GM23338 (cell line): ENCODE measurements at regions not wholly inside any gene's neighbourhood (a gene's known extent, or its start where the extent isn't known, plus 50 kb on each side); places are given as distances from the start of the nearest gene placed in this dataset.

Source experiments
- ATAC-seq: fragments of 200-7000 bp; cut with Tn5 transposase; 3 replicates; pipeline ENCODE4 v1.9.1; 2020
- DNase-seq: peaks from one replicate; pipeline ENCODE4 v3.0.0-alpha.2; 2015; ENCODE audit warnings: low spot score
- H2AFZ ChIP-seq: fragments of 200-600 bp; sonication (generic); 2 replicates; pipeline ENCODE4 v1.8.0; 2016; ENCODE audit warnings: antibody characterized with exemption, mild to moderate bottlenecking, moderate library complexity
- H3F3A ChIP-seq: fragments of 200-600 bp; sonication (generic); replicated peaks from 2 replicates; pipeline ENCODE4 v1.8.0; 2017; ENCODE audit warnings: antibody characterized with exemption, mixed run types, low read depth
- H3K27ac ChIP-seq: fragments of 200-600 bp; sonication (generic); 2 replicates; pipeline ENCODE4 v1.6.1; 2016; ENCODE audit warnings: low read depth
- H3K27me3 ChIP-seq: fragments of 200-600 bp; sonication (generic); 2 replicates; pipeline ENCODE4 v1.8.0; 2016; ENCODE audit warnings: mild to moderate bottlenecking, mixed run types, moderate library complexity; ENCODE audit not compliant: insufficient read depth
- H3K36me3 ChIP-seq: fragments of 200-600 bp; sonication (generic); 2 replicates; pipeline ENCODE4 v1.8.0; 2016; ENCODE audit warnings: mild to moderate bottlenecking; ENCODE audit not compliant: insufficient read depth
- H3K4me1 ChIP-seq: fragments of 200-600 bp; sonication (generic); 2 replicates; pipeline ENCODE4 v1.8.0; 2016; ENCODE audit warnings: mild to moderate bottlenecking, moderate library complexity; ENCODE audit not compliant: insufficient read depth
- H3K4me2 ChIP-seq: fragments of 200-600 bp; sonication (generic); 2 replicates; pipeline ENCODE4 v1.7.1; 2017; ENCODE audit warnings: mixed run types
- H3K4me3 ChIP-seq: fragments of 200-600 bp; sonication (generic); 2 replicates; pipeline ENCODE4 v1.6.1; 2016; ENCODE audit warnings: mixed run types
- H3K79me2 ChIP-seq: fragments of 200-600 bp; sonication (generic); replicated peaks from 2 replicates; pipeline ENCODE4 v1.8.0; 2017; ENCODE audit warnings: mild to moderate bottlenecking; ENCODE audit not compliant: insufficient read depth
- H3K9me2 ChIP-seq: fragments of 200-600 bp; sonication (generic); 2 replicates; pipeline ENCODE4 v1.8.0; 2017; ENCODE audit not compliant: insufficient read depth
- H4K20me1 ChIP-seq: fragments of 200-600 bp; sonication (generic); replicated peaks from 2 replicates; pipeline ENCODE4 v1.8.0; 2017; ENCODE audit warnings: mild to moderate bottlenecking; ENCODE audit not compliant: insufficient read depth
- H3K27ac Mint-ChIP-seq: 2 replicates; pipeline ENCODE4 v1.8.0; 2020; ENCODE audit warnings: inconsistent platforms, mild to moderate bottlenecking, moderate library complexity, mixed read lengths
- H3K27me3 Mint-ChIP-seq: 3 replicates; pipeline ENCODE4 v1.8.0; 2022; ENCODE audit warnings: low read depth, mild to moderate bottlenecking, moderate library complexity, mixed read lengths, inconsistent platforms; ENCODE audit not compliant: insufficient read depth, poor library complexity
- H3K36me3 Mint-ChIP-seq: 3 replicates; pipeline ENCODE4 v1.8.0; 2021; ENCODE audit warnings: low read depth, mild to moderate bottlenecking, inconsistent platforms, moderate library complexity, mixed read lengths
- H3K4me1 Mint-ChIP-seq: 3 replicates; pipeline ENCODE4 v1.8.0; 2020; ENCODE audit warnings: mild to moderate bottlenecking, inconsistent platforms, mixed read lengths
- H3K4me3 Mint-ChIP-seq: 3 replicates; pipeline ENCODE4 v1.8.0; 2021; ENCODE audit warnings: moderate library complexity, mild to moderate bottlenecking, inconsistent platforms, mixed read lengths
- H3K9me3 Mint-ChIP-seq: 3 replicates; pipeline ENCODE4 v1.8.0; 2020; ENCODE audit warnings: moderate library complexity, mild to moderate bottlenecking, inconsistent platforms, mixed read lengths
- CREB1 ChIP-seq: fragments of 250-450 bp; sonication (Bioruptor Pico); IDR thresholded peaks from 2 replicates; pipeline ENCODE4 v1.5.0; 2020; ENCODE audit warnings: low read depth, mild to moderate bottlenecking, moderate library complexity
- EZH2 ChIP-seq: fragments of 200-600 bp; sonication (generic); IDR thresholded peaks from one replicate; pipeline ENCODE4 v1.8.0; 2017; ENCODE audit warnings: antibody characterized with exemption, mild to moderate bottlenecking, low read depth; ENCODE audit not compliant: unreplicated experiment
- EZH2phosphoT487 ChIP-seq: fragments of 200-600 bp; sonication (generic); IDR thresholded peaks from one replicate; pipeline ENCODE4 v1.8.1; 2018; ENCODE audit warnings: antibody characterized with exemption; ENCODE audit not compliant: unreplicated experiment
- JUNB ChIP-seq: IDR thresholded peaks from one replicate; pipeline ENCODE4 v1.6.1; 2016; ENCODE audit warnings: antibody characterized with exemption; ENCODE audit not compliant: unreplicated experiment
- NANOG ChIP-seq: IDR thresholded peaks from 2 replicates; pipeline ENCODE4 v1.6.1; 2016; ENCODE audit warnings: antibody characterized with exemption, borderline replicate concordance
- POLR2AphosphoS5 ChIP-seq: IDR thresholded peaks from 2 replicates; pipeline ENCODE4 v1.6.1; 2016; ENCODE audit warnings: antibody characterized with exemption, low read depth
- STAT1 ChIP-seq: IDR thresholded peaks from one replicate; pipeline ENCODE4 v1.6.1; 2016; ENCODE audit warnings: antibody characterized with exemption; ENCODE audit not compliant: unreplicated experiment
- ZNF114 ChIP-seq: fragments of 250-450 bp; sonication (Bioruptor Pico); IDR thresholded peaks from 2 replicates; pipeline ENCODE4 v1.5.0; 2020; ENCODE audit warnings: mild to moderate bottlenecking, moderate library complexity
- ZNF331 ChIP-seq: fragments of 250-450 bp; sonication (Bioruptor Pico); IDR thresholded peaks from 2 replicates; pipeline ENCODE4 v1.5.0; 2020; ENCODE audit warnings: low read depth, mild to moderate bottlenecking, moderate library complexity
- TF ChIP-seq, protein P1 (sequence below), 2 experiments: fragments of 200-600 bp in 1 of 2; sonication (generic) in 1 of 2; conservative IDR thresholded peaks; 2 replicates each; pipeline versions ENCODE4 v1.5.1 to v1.6.1; 2016 to 2017; ENCODE audit warnings: antibody characterized with exemption in 2 of 2, low read depth in 2 of 2, mild to moderate bottlenecking in 2 of 2, moderate library complexity in 1 of 2
- TF ChIP-seq, protein P2 (sequence below): IDR thresholded peaks from 2 replicates; pipeline ENCODE4 v1.6.1; 2016; ENCODE audit warnings: antibody characterized with exemption
- TF ChIP-seq, protein P3 (sequence below): fragments of 250-450 bp; sonication (Bioruptor Pico); IDR thresholded peaks from 2 replicates; pipeline ENCODE4 v1.5.0; 2020; ENCODE audit warnings: mild to moderate bottlenecking, moderate library complexity
- TF ChIP-seq, protein P4 (sequence below): IDR thresholded peaks from one replicate; pipeline ENCODE4 v1.6.1; 2018; ENCODE audit warnings: antibody characterized with exemption; ENCODE audit not compliant: unreplicated experiment

DNA sequence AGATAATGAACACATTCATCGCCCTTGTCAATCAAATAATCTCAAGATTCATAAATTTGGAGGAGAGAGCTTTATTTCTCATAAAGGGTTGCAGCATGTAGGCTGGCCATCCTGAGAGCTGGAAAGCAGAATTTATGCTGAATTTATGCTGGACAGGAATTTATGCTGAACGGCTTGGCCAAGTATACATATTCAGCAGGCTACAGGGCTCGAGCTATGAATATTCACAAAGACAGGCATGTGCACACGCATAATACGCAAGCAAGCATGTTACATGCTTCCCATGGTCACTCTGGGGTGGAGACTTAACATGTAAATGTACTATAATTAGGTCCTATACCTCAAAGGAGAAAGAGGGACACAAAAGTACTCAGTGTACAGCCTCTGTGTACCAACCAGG, 618.8 kb downstream of the METTL4 start:
- H3K9me2 ChIP-seq = no peaks in the 10 kb centered on the region
- H3F3A ChIP-seq = no peaks in the 10 kb centered on the region
- Mint-ChIP-seq H3K9me3 (0 out of 3 replicates have a peak, but pooled peaks cover 6% of the 10 kb centered on the region), H3K36me3 (peaks cover 2% of the 10 kb centered on the region; the same call in 1 of the 3 replicates), H3K4me1 (no peaks in the 10 kb centered on the region), H3K4me3 (no peak overlapping the region), H3K27me3 (peaks cover 1% of the 10 kb centered on the region), H3K27ac (no peak overlapping the region)
- TF ChIP-seq, protein P1, sequence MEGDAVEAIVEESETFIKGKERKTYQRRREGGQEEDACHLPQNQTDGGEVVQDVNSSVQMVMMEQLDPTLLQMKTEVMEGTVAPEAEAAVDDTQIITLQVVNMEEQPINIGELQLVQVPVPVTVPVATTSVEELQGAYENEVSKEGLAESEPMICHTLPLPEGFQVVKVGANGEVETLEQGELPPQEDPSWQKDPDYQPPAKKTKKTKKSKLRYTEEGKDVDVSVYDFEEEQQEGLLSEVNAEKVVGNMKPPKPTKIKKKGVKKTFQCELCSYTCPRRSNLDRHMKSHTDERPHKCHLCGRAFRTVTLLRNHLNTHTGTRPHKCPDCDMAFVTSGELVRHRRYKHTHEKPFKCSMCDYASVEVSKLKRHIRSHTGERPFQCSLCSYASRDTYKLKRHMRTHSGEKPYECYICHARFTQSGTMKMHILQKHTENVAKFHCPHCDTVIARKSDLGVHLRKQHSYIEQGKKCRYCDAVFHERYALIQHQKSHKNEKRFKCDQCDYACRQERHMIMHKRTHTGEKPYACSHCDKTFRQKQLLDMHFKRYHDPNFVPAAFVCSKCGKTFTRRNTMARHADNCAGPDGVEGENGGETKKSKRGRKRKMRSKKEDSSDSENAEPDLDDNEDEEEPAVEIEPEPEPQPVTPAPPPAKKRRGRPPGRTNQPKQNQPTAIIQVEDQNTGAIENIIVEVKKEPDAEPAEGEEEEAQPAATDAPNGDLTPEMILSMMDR (conservative IDR thresholded peaks at IDR 0.05; ENCODE audit: low read depth in 2 of 2) = no peak
- TF ChIP-seq JUNB (no peak), NANOG (no peak), POLR2AphosphoS5 (no peak), ZNF114 (no peak), EZH2 (no peak), EZH2phosphoT487 (no peak), CREB1 (no peak), ZNF331 (no peak), STAT1 (no peak)
- TF ChIP-seq, protein P2, sequence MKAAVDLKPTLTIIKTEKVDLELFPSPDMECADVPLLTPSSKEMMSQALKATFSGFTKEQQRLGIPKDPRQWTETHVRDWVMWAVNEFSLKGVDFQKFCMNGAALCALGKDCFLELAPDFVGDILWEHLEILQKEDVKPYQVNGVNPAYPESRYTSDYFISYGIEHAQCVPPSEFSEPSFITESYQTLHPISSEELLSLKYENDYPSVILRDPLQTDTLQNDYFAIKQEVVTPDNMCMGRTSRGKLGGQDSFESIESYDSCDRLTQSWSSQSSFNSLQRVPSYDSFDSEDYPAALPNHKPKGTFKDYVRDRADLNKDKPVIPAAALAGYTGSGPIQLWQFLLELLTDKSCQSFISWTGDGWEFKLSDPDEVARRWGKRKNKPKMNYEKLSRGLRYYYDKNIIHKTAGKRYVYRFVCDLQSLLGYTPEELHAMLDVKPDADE = no peak
- TF ChIP-seq, protein P3, sequence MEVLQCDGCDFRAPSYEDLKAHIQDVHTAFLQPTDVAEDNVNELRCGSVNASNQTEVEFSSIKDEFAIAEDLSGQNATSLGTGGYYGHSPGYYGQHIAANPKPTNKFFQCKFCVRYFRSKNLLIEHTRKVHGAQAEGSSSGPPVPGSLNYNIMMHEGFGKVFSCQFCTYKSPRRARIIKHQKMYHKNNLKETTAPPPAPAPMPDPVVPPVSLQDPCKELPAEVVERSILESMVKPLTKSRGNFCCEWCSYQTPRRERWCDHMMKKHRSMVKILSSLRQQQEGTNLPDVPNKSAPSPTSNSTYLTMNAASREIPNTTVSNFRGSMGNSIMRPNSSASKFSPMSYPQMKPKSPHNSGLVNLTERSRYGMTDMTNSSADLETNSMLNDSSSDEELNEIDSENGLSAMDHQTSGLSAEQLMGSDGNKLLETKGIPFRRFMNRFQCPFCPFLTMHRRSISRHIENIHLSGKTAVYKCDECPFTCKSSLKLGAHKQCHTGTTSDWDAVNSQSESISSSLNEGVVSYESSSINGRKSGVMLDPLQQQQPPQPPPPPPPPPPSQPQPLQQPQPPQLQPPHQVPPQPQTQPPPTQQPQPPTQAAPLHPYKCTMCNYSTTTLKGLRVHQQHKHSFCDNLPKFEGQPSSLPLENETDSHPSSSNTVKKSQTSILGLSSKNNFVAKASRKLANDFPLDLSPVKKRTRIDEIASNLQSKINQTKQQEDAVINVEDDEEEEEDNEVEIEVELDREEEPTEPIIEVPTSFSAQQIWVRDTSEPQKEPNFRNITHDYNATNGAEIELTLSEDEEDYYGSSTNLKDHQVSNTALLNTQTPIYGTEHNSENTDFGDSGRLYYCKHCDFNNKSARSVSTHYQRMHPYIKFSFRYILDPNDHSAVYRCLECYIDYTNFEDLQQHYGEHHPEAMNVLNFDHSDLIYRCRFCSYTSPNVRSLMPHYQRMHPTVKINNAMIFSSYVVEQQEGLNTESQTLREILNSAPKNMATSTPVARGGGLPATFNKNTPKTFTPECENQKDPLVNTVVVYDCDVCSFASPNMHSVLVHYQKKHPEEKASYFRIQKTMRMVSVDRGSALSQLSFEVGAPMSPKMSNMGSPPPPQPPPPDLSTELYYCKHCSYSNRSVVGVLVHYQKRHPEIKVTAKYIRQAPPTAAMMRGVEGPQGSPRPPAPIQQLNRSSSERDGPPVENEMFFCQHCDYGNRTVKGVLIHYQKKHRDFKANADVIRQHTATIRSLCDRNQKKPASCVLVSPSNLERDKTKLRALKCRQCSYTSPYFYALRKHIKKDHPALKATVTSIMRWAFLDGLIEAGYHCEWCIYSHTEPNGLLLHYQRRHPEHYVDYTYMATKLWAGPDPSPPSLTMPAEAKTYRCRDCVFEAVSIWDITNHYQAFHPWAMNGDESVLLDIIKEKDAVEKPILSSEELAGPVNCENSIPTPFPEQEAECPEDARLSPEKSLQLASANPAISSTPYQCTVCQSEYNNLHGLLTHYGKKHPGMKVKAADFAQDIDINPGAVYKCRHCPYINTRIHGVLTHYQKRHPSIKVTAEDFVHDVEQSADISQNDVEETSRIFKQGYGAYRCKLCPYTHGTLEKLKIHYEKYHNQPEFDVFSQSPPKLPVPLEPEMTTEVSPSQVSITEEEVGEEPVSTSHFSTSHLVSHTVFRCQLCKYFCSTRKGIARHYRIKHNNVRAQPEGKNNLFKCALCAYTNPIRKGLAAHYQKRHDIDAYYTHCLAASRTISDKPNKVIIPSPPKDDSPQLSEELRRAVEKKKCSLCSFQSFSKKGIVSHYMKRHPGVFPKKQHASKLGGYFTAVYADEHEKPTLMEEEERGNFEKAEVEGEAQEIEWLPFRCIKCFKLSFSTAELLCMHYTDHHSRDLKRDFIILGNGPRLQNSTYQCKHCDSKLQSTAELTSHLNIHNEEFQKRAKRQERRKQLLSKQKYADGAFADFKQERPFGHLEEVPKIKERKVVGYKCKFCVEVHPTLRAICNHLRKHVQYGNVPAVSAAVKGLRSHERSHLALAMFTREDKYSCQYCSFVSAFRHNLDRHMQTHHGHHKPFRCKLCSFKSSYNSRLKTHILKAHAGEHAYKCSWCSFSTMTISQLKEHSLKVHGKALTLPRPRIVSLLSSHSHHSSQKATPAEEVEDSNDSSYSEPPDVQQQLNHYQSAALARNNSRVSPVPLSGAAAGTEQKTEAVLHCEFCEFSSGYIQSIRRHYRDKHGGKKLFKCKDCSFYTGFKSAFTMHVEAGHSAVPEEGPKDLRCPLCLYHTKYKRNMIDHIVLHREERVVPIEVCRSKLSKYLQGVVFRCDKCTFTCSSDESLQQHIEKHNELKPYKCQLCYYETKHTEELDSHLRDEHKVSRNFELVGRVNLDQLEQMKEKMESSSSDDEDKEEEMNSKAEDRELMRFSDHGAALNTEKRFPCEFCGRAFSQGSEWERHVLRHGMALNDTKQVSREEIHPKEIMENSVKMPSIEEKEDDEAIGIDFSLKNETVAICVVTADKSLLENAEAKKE = no peak
- TF ChIP-seq, protein P4, sequence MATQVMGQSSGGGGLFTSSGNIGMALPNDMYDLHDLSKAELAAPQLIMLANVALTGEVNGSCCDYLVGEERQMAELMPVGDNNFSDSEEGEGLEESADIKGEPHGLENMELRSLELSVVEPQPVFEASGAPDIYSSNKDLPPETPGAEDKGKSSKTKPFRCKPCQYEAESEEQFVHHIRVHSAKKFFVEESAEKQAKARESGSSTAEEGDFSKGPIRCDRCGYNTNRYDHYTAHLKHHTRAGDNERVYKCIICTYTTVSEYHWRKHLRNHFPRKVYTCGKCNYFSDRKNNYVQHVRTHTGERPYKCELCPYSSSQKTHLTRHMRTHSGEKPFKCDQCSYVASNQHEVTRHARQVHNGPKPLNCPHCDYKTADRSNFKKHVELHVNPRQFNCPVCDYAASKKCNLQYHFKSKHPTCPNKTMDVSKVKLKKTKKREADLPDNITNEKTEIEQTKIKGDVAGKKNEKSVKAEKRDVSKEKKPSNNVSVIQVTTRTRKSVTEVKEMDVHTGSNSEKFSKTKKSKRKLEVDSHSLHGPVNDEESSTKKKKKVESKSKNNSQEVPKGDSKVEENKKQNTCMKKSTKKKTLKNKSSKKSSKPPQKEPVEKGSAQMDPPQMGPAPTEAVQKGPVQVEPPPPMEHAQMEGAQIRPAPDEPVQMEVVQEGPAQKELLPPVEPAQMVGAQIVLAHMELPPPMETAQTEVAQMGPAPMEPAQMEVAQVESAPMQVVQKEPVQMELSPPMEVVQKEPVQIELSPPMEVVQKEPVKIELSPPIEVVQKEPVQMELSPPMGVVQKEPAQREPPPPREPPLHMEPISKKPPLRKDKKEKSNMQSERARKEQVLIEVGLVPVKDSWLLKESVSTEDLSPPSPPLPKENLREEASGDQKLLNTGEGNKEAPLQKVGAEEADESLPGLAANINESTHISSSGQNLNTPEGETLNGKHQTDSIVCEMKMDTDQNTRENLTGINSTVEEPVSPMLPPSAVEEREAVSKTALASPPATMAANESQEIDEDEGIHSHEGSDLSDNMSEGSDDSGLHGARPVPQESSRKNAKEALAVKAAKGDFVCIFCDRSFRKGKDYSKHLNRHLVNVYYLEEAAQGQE = no peak
- no peaks in the 10 kb centered on the region for H3K27me3 ChIP-seq
- no peak for ATAC-seq
- no peak overlapping the region for H3K27ac ChIP-seq
- no peak overlapping the region for H3K4me3 ChIP-seq
- H3K4me1 ChIP-seq = no peaks in the 10 kb centered on the region
- no peaks in the 10 kb centered on the region for H4K20me1 ChIP-seq
- H3K4me2 ChIP-seq = no peak overlapping the region
- no peak for DNase-seq
- H2AFZ ChIP-seq = no peak overlapping the region
- H3K79me2 ChIP-seq = no peaks in the 10 kb centered on the region
- H3K36me3 ChIP-seq = no peaks in the 10 kb centered on the region
